HepG2 (cell line): ENCODE measurements at regions not wholly inside any gene's neighbourhood (a gene's known extent, or its start where the extent isn't known, plus 50 kb on each side); places are given as distances from the start of the nearest gene placed in this dataset.

Experiments
- ATAC-seq: fragments of 200-7000 bp; cut with Tn5 transposase; 3 replicates; pipeline ENCODE4 v1.9.1; 2020; ENCODE audit warnings: mild to moderate bottlenecking, moderate library complexity
- BruUV-seq: library from RNA; stranded (reverse); fragments of 400-500 nt; replicated peaks from 2 replicates; lab custom pipeline; 2021; lab: Mats Ljungman, UMichigan
- CTCF ChIA-PET: fragments of 300-600 bp; formaldehyde crosslinking; extraction: SDS; loops from one replicate; lab custom pipeline; 2021; ENCODE audit warnings: low total read pairs, inconsistent platforms, low intra/inter-chr PET ratio; lab: Yijun Ruan, JAX
- POLR2A ChIA-PET: fragments of 350-600 bp; sonication (Branson Sonifier 250); formaldehyde crosslinking; loops from one replicate; lab custom pipeline; 2020; ENCODE audit warnings: antibody characterized with exemption, inconsistent platforms; lab: Yijun Ruan, JAX
- DNase-seq: peaks from one replicate; pipeline ENCODE4 v3.0.0-alpha.2; 2015; ENCODE audit warnings: low spot score
- FAIRE-seq: peaks from 3 replicates; lab custom pipeline; 2011; peaks lifted over from hg19 to GRCh38; lab: Jason Lieb, UNC
- H2AFZ ChIP-seq: one replicate; pipeline ENCODE4 v1.6.1; 2011; ENCODE audit warnings: low read length, inconsistent platforms
- H3K27ac ChIP-seq: fragments of 300-600 bp; 3 replicates; pipeline ENCODE4 v1.8.0; 2011; ENCODE audit warnings: mixed run types, mild to moderate bottlenecking, mixed read lengths, low read length, inconsistent platforms; ENCODE audit not compliant: insufficient read depth; ENCODE audit errors: extremely low read length
- H3K27me3 ChIP-seq, 2 experiments: fragments of 200-600 bp in 1 of 2; 2 replicates in 1 of 2; 3 replicates in 1 of 2; pipeline versions ENCODE4 v1.6.0 to v1.8.0; 2011; ENCODE audit warnings: low read length in 2 of 2, mild to moderate bottlenecking in 2 of 2, moderate library complexity in 2 of 2, inconsistent platforms in 1 of 2; ENCODE audit not compliant: insufficient read depth in 2 of 2, control insufficient read depth in 1 of 2
- H3K36me3 ChIP-seq, 2 experiments: fragments of 200-600 bp in 1 of 2; replicated peaks in 1 of 2; 2 replicates in 1 of 2; 3 replicates in 1 of 2; pipeline versions ENCODE4 v1.5.1 to v1.8.0; 2011; ENCODE audit warnings: low read length in 2 of 2, inconsistent platforms in 1 of 2; ENCODE audit not compliant: insufficient read depth in 2 of 2, control insufficient read depth in 1 of 2
- H3K4me1 ChIP-seq: 2 replicates; pipeline ENCODE4 v1.5.1; 2012; ENCODE audit warnings: low read length, inconsistent platforms; ENCODE audit not compliant: insufficient read depth
- H3K4me2 ChIP-seq: 2 replicates; pipeline ENCODE4 v1.6.0; 2011; ENCODE audit warnings: low read depth, low read length, inconsistent platforms
- H3K4me3 ChIP-seq, 3 experiments: fragments of 200-600 bp in 1 of 3; sonication (generic), shearing (Covaris generic) in 1 of 3; replicated peaks in 1 of 3; 2 replicates each; pipeline ENCODE4 v1.5.1; 2011 to 2016; ENCODE audit warnings: low read length in 3 of 3, inconsistent platforms in 2 of 3, low read depth in 2 of 3, mild to moderate bottlenecking in 2 of 3, control low read depth in 1 of 3, mixed read lengths in 1 of 3; ENCODE audit not compliant: insufficient read depth in 1 of 3
- H3K79me2 ChIP-seq: one replicate; pipeline ENCODE4 v1.6.1; 2011; ENCODE audit warnings: low read length, inconsistent platforms; ENCODE audit not compliant: insufficient read depth
- H3K9ac ChIP-seq: 2 replicates; pipeline ENCODE4 v1.6.0; 2011; ENCODE audit warnings: mild to moderate bottlenecking, low read depth, low read length, inconsistent platforms; ENCODE audit not compliant: insufficient read depth
- H3K9me3 ChIP-seq: 2 replicates; pipeline ENCODE4 v1.5.1; 2012; ENCODE audit warnings: mild to moderate bottlenecking, low read length
- H4K20me1 ChIP-seq: 2 replicates; pipeline ENCODE4 v1.6.0; 2011; ENCODE audit warnings: inconsistent platforms, mild to moderate bottlenecking, low read length, moderate library complexity; ENCODE audit not compliant: insufficient read depth
- CBX1 ChIP-seq: IDR thresholded peaks from one replicate; pipeline ENCODE4 v1.6.1; 2016; ENCODE audit warnings: antibody characterized with exemption, low read depth
- CEBPB ChIP-seq: IDR thresholded peaks from 2 replicates; pipeline ENCODE4 v1.6.1; 2011; ENCODE audit warnings: low read depth, low read length, improper control_type of control experiment, borderline replicate concordance
- EZH2 ChIP-seq: conservative IDR thresholded peaks from 2 replicates; pipeline ENCODE4 v1.6.1; 2012; ENCODE audit warnings: mild to moderate bottlenecking, low read depth, low read length, moderate library complexity
- JDP2 ChIP-seq: sonication (generic); formaldehyde crosslinking; IDR thresholded peaks from 2 replicates; pipeline ENCODE4 v1.8.1; 2022; ENCODE audit warnings: missing genetic modification reagents, borderline replicate concordance
- KLF12 ChIP-seq: sonication (generic); formaldehyde crosslinking; IDR thresholded peaks from 2 replicates; pipeline ENCODE4 v1.4.0; 2020; ENCODE audit warnings: missing genetic modification reagents, borderline replicate concordance
- SMAD1 ChIP-seq: sonication (generic); formaldehyde crosslinking; IDR thresholded peaks from 2 replicates; pipeline ENCODE4 v1.4.0; 2020; ENCODE audit warnings: missing genetic modification reagents, low read depth, mild to moderate bottlenecking, borderline replicate concordance
- TBX3 ChIP-seq: fragments of 450-650 bp; IDR thresholded peaks from 2 replicates; pipeline ENCODE4 v1.6.1; 2017; ENCODE audit warnings: antibody characterized with exemption, mild to moderate bottlenecking, inconsistent platforms, borderline replicate concordance
- TP53 ChIP-seq: sonication (generic); formaldehyde crosslinking; conservative IDR thresholded peaks from 2 replicates; pipeline ENCODE4 v1.4.0; 2020; ENCODE audit warnings: missing genetic modification reagents
- ZNF160 ChIP-seq: sonication (generic); formaldehyde crosslinking; IDR thresholded peaks from 2 replicates; pipeline ENCODE4 v1.8.0; 2022; ENCODE audit warnings: mild to moderate bottlenecking, inconsistent platforms, missing genetic modification reagents
- ZNF335 ChIP-seq: sonication (generic); formaldehyde crosslinking; IDR thresholded peaks from 2 replicates; pipeline ENCODE4 v1.4.0; 2020; ENCODE audit warnings: missing genetic modification reagents
- ZNF34 ChIP-seq: sonication (generic); formaldehyde crosslinking; IDR thresholded peaks from 2 replicates; pipeline ENCODE4 v1.4.0; 2020; ENCODE audit warnings: mild to moderate bottlenecking, missing genetic modification reagents, borderline replicate concordance
- ZNF350 ChIP-seq: sonication (generic); formaldehyde crosslinking; IDR thresholded peaks from 2 replicates; pipeline ENCODE4 v1.4.0; 2020; ENCODE audit warnings: mild to moderate bottlenecking, low read depth, missing genetic modification reagents, borderline replicate concordance
- ZNF354B ChIP-seq: sonication (generic); formaldehyde crosslinking; IDR thresholded peaks from 2 replicates; pipeline ENCODE4 v1.8.0; 2022; ENCODE audit warnings: mild to moderate bottlenecking, missing genetic modification reagents
- ZNF552 ChIP-seq: sonication (generic); formaldehyde crosslinking; IDR thresholded peaks from 2 replicates; pipeline ENCODE4 v1.9.0; 2022; ENCODE audit warnings: missing genetic modification reagents, mild to moderate bottlenecking, borderline replicate concordance
- ZNF800 ChIP-seq: sonication (generic); formaldehyde crosslinking; IDR thresholded peaks from 2 replicates; pipeline ENCODE4 v1.4.0; 2020; ENCODE audit warnings: missing genetic modification reagents
- ZNF850 ChIP-seq: sonication (generic); formaldehyde crosslinking; conservative IDR thresholded peaks from 2 replicates; pipeline ENCODE4 v1.9.0; 2021; ENCODE audit warnings: mild to moderate bottlenecking, missing genetic modification reagents
- ZSCAN12 ChIP-seq: sonication (generic); formaldehyde crosslinking; IDR thresholded peaks from 2 replicates; pipeline ENCODE4 v1.9.0; 2021; ENCODE audit warnings: mild to moderate bottlenecking, missing genetic modification reagents
- WGBS: methylation state at CpG from one replicate; pipeline ENCODE4 v1.1.6; 2017; ENCODE audit warnings: low lambda C conversion rate; 5-methylcytosine and 5-hydroxymethylcytosine counted together
- in situ Hi-C: cut with HindIII; loops from 2 replicates; pipeline ENCODE4 v1.10.0; 2017; ENCODE audit warnings: low pct_unique_long_range_greater_than_20kb; ENCODE audit not compliant: extremely low pct_ligation_motif_present
- intact Hi-C: fragments of 100-400 bp; cut with micrococcal nuclease; formaldehyde crosslinking; loops from one replicate; pipeline ENCODE4 v1.10.0; 2022; ENCODE audit not compliant: unreplicated experiment

GRCh38 chr1:67582625-67583461 is 102.2 kb upstream of the GADD45A start:
- CTCF ChIA-PET, result no interaction called here
- WGBS, result 72% methylated on average over 13 of the region's 13 CpGs
- peaks cover 0 to 4% of the 10 kb centered on the region in 2 experiments; a peak in 1 of 5 replicates for H3K27me3 ChIP-seq
- no peak overlapping the region for H2AFZ ChIP-seq
- no peak overlapping the region for H3K27ac ChIP-seq
- intact Hi-C loops, result no loop called here
- H3K4me1 ChIP-seq, result peaks cover 29% of the 10 kb centered on the region
- in situ Hi-C loops, result no loop called here
- no peaks in the 10 kb centered on the region for H3K9me3 ChIP-seq
- no peak for DNase-seq
- no TSS peak for BruUV-seq
- FAIRE-seq, result no peak
- no peak overlapping the region for H3K4me3 ChIP-seq
- no peak overlapping the region for H3K4me2 ChIP-seq
- TF ChIP-seq ZNF552 (CRISPR knock-in tag), result no peak
- TF ChIP-seq KLF12, result no peak
- TF ChIP-seq ZNF350 (CRISPR knock-in tag), result no peak
- no peak for TF ChIP-seq ZNF850 (CRISPR knock-in tag)
- TF ChIP-seq ZNF160, result no peak
- no peak for TF ChIP-seq ZSCAN12 (CRISPR knock-in tag)
- TF ChIP-seq JDP2 (CRISPR knock-in tag), result no peak
- TF ChIP-seq TP53 (CRISPR knock-in tag), result no peak
- no peak for TF ChIP-seq ZNF800 (CRISPR knock-in tag)
- no peak for TF ChIP-seq ZNF34 (CRISPR knock-in tag)
- TF ChIP-seq CEBPB, result no peak
- TF ChIP-seq EZH2, result no peak
- no peak for TF ChIP-seq ZNF354B (CRISPR knock-in tag)
- no peak for TF ChIP-seq TBX3
- TF ChIP-seq CBX1, result no peak
- no peak for TF ChIP-seq ZNF335 (CRISPR knock-in tag)
- TF ChIP-seq SMAD1 (CRISPR knock-in tag), result no peak
- TF ChIP-seq, all 625 proteins: peak for 0
- H3K9ac ChIP-seq, result no peak overlapping the region
- POLR2A ChIA-PET, result no interaction called here
- ATAC-seq, result no peak
- no peaks in the 10 kb centered on the region for H4K20me1 ChIP-seq
- no peaks in the 10 kb centered on the region for H3K36me3 ChIP-seq
- H3K79me2 ChIP-seq, result no peaks in the 10 kb centered on the region
